HEK293 (cell line): ENCODE measurements at regions not wholly inside any gene's neighbourhood (a gene's known extent, or its start where the extent isn't known, plus 50 kb on each side); places are given as distances from the start of the nearest gene placed in this dataset.

Experiments used
- CTCF ChIP-seq: fragments of 450-650 bp; formaldehyde crosslinking; IDR thresholded peaks from 2 replicates; pipeline ENCODE4 v1.5.1; 2016; ENCODE audit warnings: missing biosample characterization, missing genetic modification characterization
- REST ChIP-seq: fragments of 450-650 bp; formaldehyde crosslinking; IDR thresholded peaks from 2 replicates; pipeline ENCODE4 v1.5.1; 2016; ENCODE audit warnings: missing biosample characterization, missing genetic modification characterization
- ZBTB21 ChIP-seq: fragments of 450-650 bp; formaldehyde crosslinking; IDR thresholded peaks from 2 replicates; pipeline ENCODE4 v1.5.1; 2017; ENCODE audit warnings: missing biosample characterization, missing genetic modification characterization

GRCh38 chr7:119963654-119964053, 309.3 kb upstream of the KCND2 start:
- TF ChIP-seq CTCF (tag by site-specific recombination) (no peak), ZBTB21 (tag by site-specific recombination) (no peak), REST (tag by site-specific recombination) (no peak)
